ENCODE measurements at regions not wholly inside any gene's neighbourhood (a gene's known extent, or its start where the extent isn't known, plus 50 kb on each side); places are given as distances from the start of the nearest gene placed in this dataset.

- BruUV-seq (replicated peaks) = no TSS peak
- POLR2A ChIA-PET (ENCODE audit: unreplicated experiment) = no interaction called here
- CTCF ChIA-PET = no interaction called here
Observed at GRCh38 chr7:32239764-32240163, 169.6 kb upstream of the PDE1C start.

GRCh38 chr7:32228601-32229000, 158.4 kb upstream of the PDE1C start:
- Histone ChIP-seq H3K36me3 (ENCODE audit: low read depth) (no peaks in the 10 kb centered on the region), H3K4me3 (no peak overlapping the region), H3K9me3 (ENCODE audit: insufficient read depth, low read depth) (no peaks in the 10 kb centered on the region), H3K27me3 (ENCODE audit: insufficient read depth, low read depth) (peaks cover 45% of the 10 kb centered on the region), H3K9me2 (ENCODE audit: insufficient read depth) (no peaks in the 10 kb centered on the region; the same call in 1 of the 2 replicates), H3K27ac (no peak overlapping the region), H3F3A (ENCODE audit: insufficient read depth, low read depth) (no peaks in the 10 kb centered on the region), H3K4me1 (replicated peaks; ENCODE audit: insufficient read depth) (no peaks in the 10 kb centered on the region), H2AFZ (no peak overlapping the region), H3K4me2 (no peak overlapping the region), H4K20me1 (ENCODE audit: insufficient read depth) (no peaks in the 10 kb centered on the region), H3K79me2 (ENCODE audit: low read depth) (no peaks in the 10 kb centered on the region)
- no peak for TF ChIP-seq CTCF (conservative IDR thresholded peaks at IDR 0.05)
- DNase-seq = no peak
- no TSS peak for BruUV-seq (replicated peaks)
- ChIA-PET CTCF (no interaction called here), POLR2A (ENCODE audit: unreplicated experiment) (interaction anchor here (0.6 kb wide), 1 partner anchor 1201 kb away, joined by 3 read pairs; no protein-coding TSS in a partner anchor)
- intact Hi-C loops (cut with micrococcal nuclease; ENCODE audit: unreplicated experiment) = no loop called here

More at GRCh38 chr7:32239764-32240163, 169.6 kb upstream of the PDE1C start:
- Histone ChIP-seq H3K27ac (no peak overlapping the region), H3K4me1 (replicated peaks; ENCODE audit: insufficient read depth) (no peaks in the 10 kb centered on the region), H2AFZ (no peak overlapping the region), H3K27me3 (ENCODE audit: insufficient read depth, low read depth) (peaks cover 6% of the 10 kb centered on the region), H3K9me3 (ENCODE audit: insufficient read depth, low read depth) (no peaks in the 10 kb centered on the region), H3K4me3 (no peak overlapping the region), H3K4me2 (no peak overlapping the region), H3K9me2 (ENCODE audit: insufficient read depth) (no peaks in the 10 kb centered on the region), H3K79me2 (ENCODE audit: low read depth) (no peaks in the 10 kb centered on the region), H4K20me1 (ENCODE audit: insufficient read depth) (no peaks in the 10 kb centered on the region), H3F3A (ENCODE audit: insufficient read depth, low read depth) (no peaks in the 10 kb centered on the region), H3K36me3 (ENCODE audit: low read depth) (no peaks in the 10 kb centered on the region)
- intact Hi-C loops (cut with micrococcal nuclease; ENCODE audit: unreplicated experiment) = no loop called here
- no peak for DNase-seq
- no peak for TF ChIP-seq EZH2 (IDR thresholded peaks at IDR 0.05; ENCODE audit: low read depth)
- TF ChIP-seq CTCF (conservative IDR thresholded peaks at IDR 0.05) = no peak

GRCh38 chr7:32227746-32228145, 157.5 kb upstream of the PDE1C start:
- Histone ChIP-seq H3K9me3 (ENCODE audit: insufficient read depth, low read depth) (no peaks in the 10 kb centered on the region), H3K4me2 (no peak overlapping the region), H2AFZ (no peak overlapping the region), H3K79me2 (ENCODE audit: low read depth) (no peaks in the 10 kb centered on the region), H3K27ac (no peak overlapping the region), H4K20me1 (ENCODE audit: insufficient read depth) (no peaks in the 10 kb centered on the region), H3K4me3 (no peak overlapping the region), H3K36me3 (ENCODE audit: low read depth) (no peaks in the 10 kb centered on the region), H3K27me3 (ENCODE audit: insufficient read depth, low read depth) (peaks cover 53% of the 10 kb centered on the region), H3K4me1 (replicated peaks; ENCODE audit: insufficient read depth) (no peaks in the 10 kb centered on the region), H3K9me2 (ENCODE audit: insufficient read depth) (no peaks in the 10 kb centered on the region), H3F3A (ENCODE audit: insufficient read depth, low read depth) (no peaks in the 10 kb centered on the region)
- DNase-seq = no peak
- TF ChIP-seq EZH2 (IDR thresholded peaks at IDR 0.05; ENCODE audit: low read depth) (no peak), CTCF (conservative IDR thresholded peaks at IDR 0.05) (no peak)
- no TSS peak for BruUV-seq (replicated peaks)
- ChIA-PET POLR2A (ENCODE audit: unreplicated experiment) (interaction anchor here (0.6 kb wide), 1 partner anchor 1202 kb away, joined by 3 read pairs; no protein-coding TSS in a partner anchor), CTCF (no interaction called here)
- intact Hi-C loops (cut with micrococcal nuclease; ENCODE audit: unreplicated experiment) = no loop called here
